AG09309 (cell line): ENCODE measurements at regions not wholly inside any gene's neighbourhood (a gene's known extent, or its start where the extent isn't known, plus 50 kb on each side); places are given as distances from the start of the nearest gene placed in this dataset.

Experiments
- DNase-seq: peaks from one replicate; pipeline ENCODE4 v3.0.0-alpha.2; 2010; ENCODE audit warnings: low read depth
- H3K4me3 ChIP-seq: 2 replicates; pipeline ENCODE4 v1.5.1; 2011; ENCODE audit warnings: mild to moderate bottlenecking, low read depth, low read length, moderate library complexity; ENCODE audit not compliant: control insufficient read depth
- CTCF ChIP-seq: IDR thresholded peaks from 2 replicates; pipeline ENCODE4 v1.5.1; 2011; ENCODE audit warnings: mild to moderate bottlenecking, low read depth, low read length, inconsistent platforms; ENCODE audit not compliant: insufficient read depth, control insufficient read depth; ENCODE audit errors: missing control alignments

GRCh38 chr9:19620326-19620725 lies 168.5 kb downstream of the SLC24A2 start:
- no peak overlapping the region for H3K4me3 ChIP-seq
- no peak for DNase-seq
- TF ChIP-seq CTCF, result no peak

GRCh38 chr9:19619221-19619620 lies 169.6 kb downstream of the SLC24A2 start:
- H3K4me3 ChIP-seq, result no peak overlapping the region
- TF ChIP-seq CTCF, result no peak
- no peak for DNase-seq

GRCh38 chr9:19618816-19619215 lies 170.0 kb downstream of the SLC24A2 start:
- TF ChIP-seq CTCF, result no peak
- no peak overlapping the region for H3K4me3 ChIP-seq
- DNase-seq, result no peak

GRCh38 chr9:19615036-19615624 lies 173.7 kb downstream of the SLC24A2 start:
- TF ChIP-seq CTCF, result no peak
- no peak overlapping the region for H3K4me3 ChIP-seq
- DNase-seq, result no peak

- no peak for TF ChIP-seq CTCF
- H3K4me3 ChIP-seq, result no peak overlapping the region
- no peak for DNase-seq
Observed at GRCh38 chr9:19614294-19614693, 174.5 kb downstream of the SLC24A2 start.

- DNase-seq, result no peak
- no peak overlapping the region for H3K4me3 ChIP-seq
- TF ChIP-seq CTCF, result no peak
Observed at GRCh38 chr9:19600538-19600937, 188.3 kb downstream of the SLC24A2 start.

- DNase-seq, result no peak
- no peak overlapping the region for H3K4me3 ChIP-seq
- no peak for TF ChIP-seq CTCF
Observed at GRCh38 chr9:19598722-19599121, 189.9 kb downstream of the ACER2 start.
